Smooth muscle cell (in vitro differentiated cells): ENCODE measurements at regions not wholly inside any gene's neighbourhood (a gene's known extent, or its start where the extent isn't known, plus 50 kb on each side); places are given as distances from the start of the nearest gene placed in this dataset.

Experiments used
- DNase-seq: peaks from one replicate; lab custom pipeline; 2025; ENCODE audit not compliant: unreplicated experiment; lab: John Stamatoyannopoulos, UW
- H2AFZ ChIP-seq: fragments of 200-600 bp; sonication (generic); 2 replicates; pipeline ENCODE4 v1.6.0; 2016; ENCODE audit warnings: antibody characterized with exemption, low read depth, mild to moderate bottlenecking
- H3F3A ChIP-seq: fragments of 200-600 bp; sonication (generic); 2 replicates; pipeline ENCODE4 v1.6.0; 2017; ENCODE audit warnings: antibody characterized with exemption, low read depth
- H3K27ac ChIP-seq: fragments of 200-600 bp; sonication (generic); 2 replicates; pipeline ENCODE4 v1.5.1; 2016; ENCODE audit warnings: low read depth, mild to moderate bottlenecking
- H3K27me3 ChIP-seq: fragments of 200-600 bp; sonication (generic); 2 replicates; pipeline ENCODE4 v1.6.1; 2016; ENCODE audit warnings: low read depth, mild to moderate bottlenecking
- H3K36me3 ChIP-seq: fragments of 200-600 bp; sonication (generic); 2 replicates; pipeline ENCODE4 v1.5.1; 2016; ENCODE audit warnings: low read depth
- H3K4me1 ChIP-seq: fragments of 200-600 bp; sonication (generic); 2 replicates; pipeline ENCODE4 v1.5.1; 2016; ENCODE audit warnings: low read depth
- H3K4me2 ChIP-seq: fragments of 200-600 bp; sonication (generic); 2 replicates; pipeline ENCODE4 v1.6.0; 2016; ENCODE audit warnings: mild to moderate bottlenecking
- H3K4me3 ChIP-seq: fragments of 200-600 bp; sonication (generic); 2 replicates; pipeline ENCODE4 v1.5.1; 2016; ENCODE audit warnings: mild to moderate bottlenecking
- H3K79me2 ChIP-seq: fragments of 200-600 bp; sonication (generic); 2 replicates; pipeline ENCODE4 v1.6.0; 2016; ENCODE audit warnings: low read depth, mild to moderate bottlenecking
- H3K9ac ChIP-seq: fragments of 200-600 bp; sonication (generic); 2 replicates; pipeline ENCODE4 v1.6.0; 2016; ENCODE audit warnings: low read depth
- H3K9me3 ChIP-seq: fragments of 200-600 bp; sonication (generic); replicated peaks from 2 replicates; pipeline ENCODE4 v1.5.1; 2016; ENCODE audit warnings: low read depth
- H4K20me1 ChIP-seq: fragments of 200-600 bp; sonication (generic); 2 replicates; pipeline ENCODE4 v1.6.0; 2016; ENCODE audit warnings: low read depth
- WGBS: methylation state at CpG from one replicate; pipeline ENCODE4 v1.1.7; 2016; ENCODE audit warnings: low lambda C conversion rate; 5-methylcytosine and 5-hydroxymethylcytosine counted together
- TF ChIP-seq, protein P1 (sequence below): fragments of 200-600 bp; sonication (generic); IDR thresholded peaks from 2 replicates; pipeline ENCODE4 v1.5.1; 2017; ENCODE audit warnings: borderline replicate concordance, mild to moderate bottlenecking, antibody characterized with exemption; ENCODE audit not compliant: insufficient read depth, poor library complexity, severe bottlenecking

DNA sequence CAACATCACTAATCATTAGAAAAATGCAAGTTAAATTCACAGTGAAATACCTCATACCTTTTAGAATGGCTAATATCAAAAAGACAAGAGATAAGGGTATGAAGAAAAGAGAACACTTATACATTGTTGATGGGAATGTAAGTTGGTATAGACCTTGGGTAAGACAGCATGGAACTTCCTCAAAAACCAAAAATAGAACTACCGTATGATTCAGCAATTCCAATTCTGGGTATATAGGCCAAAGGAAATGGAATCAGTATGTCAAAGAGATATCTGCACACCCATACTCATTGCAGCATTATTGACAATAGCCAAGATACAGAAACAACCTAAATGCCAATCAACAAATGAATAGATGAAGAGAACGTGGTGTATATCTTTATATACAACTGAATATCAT, 166.8 kb upstream of the LRRN1 start:
- Histone ChIP-seq H3K27me3 (no peaks in the 10 kb centered on the region), H3K9me3 (no peaks in the 10 kb centered on the region), H3K79me2 (no peaks in the 10 kb centered on the region), H2AFZ (no peak overlapping the region), H3K27ac (no peak overlapping the region), H3K36me3 (no peaks in the 10 kb centered on the region), H3K4me3 (no peak overlapping the region), H4K20me1 (no peaks in the 10 kb centered on the region), H3F3A (no peaks in the 10 kb centered on the region), H3K9ac (no peak overlapping the region), H3K4me2 (no peak overlapping the region), H3K4me1 (no peaks in the 10 kb centered on the region)
- DNase-seq: no peak
- TF ChIP-seq, protein P1, sequence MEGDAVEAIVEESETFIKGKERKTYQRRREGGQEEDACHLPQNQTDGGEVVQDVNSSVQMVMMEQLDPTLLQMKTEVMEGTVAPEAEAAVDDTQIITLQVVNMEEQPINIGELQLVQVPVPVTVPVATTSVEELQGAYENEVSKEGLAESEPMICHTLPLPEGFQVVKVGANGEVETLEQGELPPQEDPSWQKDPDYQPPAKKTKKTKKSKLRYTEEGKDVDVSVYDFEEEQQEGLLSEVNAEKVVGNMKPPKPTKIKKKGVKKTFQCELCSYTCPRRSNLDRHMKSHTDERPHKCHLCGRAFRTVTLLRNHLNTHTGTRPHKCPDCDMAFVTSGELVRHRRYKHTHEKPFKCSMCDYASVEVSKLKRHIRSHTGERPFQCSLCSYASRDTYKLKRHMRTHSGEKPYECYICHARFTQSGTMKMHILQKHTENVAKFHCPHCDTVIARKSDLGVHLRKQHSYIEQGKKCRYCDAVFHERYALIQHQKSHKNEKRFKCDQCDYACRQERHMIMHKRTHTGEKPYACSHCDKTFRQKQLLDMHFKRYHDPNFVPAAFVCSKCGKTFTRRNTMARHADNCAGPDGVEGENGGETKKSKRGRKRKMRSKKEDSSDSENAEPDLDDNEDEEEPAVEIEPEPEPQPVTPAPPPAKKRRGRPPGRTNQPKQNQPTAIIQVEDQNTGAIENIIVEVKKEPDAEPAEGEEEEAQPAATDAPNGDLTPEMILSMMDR: no peak
- 92% methylated on average over 2 of the region's 2 CpGs for WGBS

DNA sequence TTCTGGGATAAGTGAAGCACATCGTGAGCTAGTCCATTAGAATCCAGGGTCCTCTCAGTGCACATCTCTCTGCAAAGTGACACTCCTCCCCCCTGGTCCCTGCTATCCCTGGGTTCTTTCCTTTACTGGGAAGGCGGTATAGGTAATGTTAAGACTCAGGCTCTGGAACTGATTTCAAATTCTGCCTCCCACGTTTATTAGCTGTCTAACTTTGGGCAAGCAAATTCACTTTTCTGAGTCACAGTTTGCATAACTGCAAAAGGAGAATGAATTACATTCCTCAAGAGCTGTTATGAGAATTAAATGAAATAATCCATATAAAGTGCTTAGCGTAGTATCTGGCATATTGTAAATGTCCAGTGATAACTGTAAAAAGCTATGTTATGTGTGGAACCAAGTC, 168.1 kb upstream of the LRRN1 start:
- no peak overlapping the region for H3K27ac ChIP-seq
- H3K79me2 ChIP-seq: no peaks in the 10 kb centered on the region
- no peaks in the 10 kb centered on the region for H3K4me1 ChIP-seq
- no peaks in the 10 kb centered on the region for H3K9me3 ChIP-seq
- H3F3A ChIP-seq: no peaks in the 10 kb centered on the region
- H3K4me2 ChIP-seq: no peak overlapping the region
- H3K27me3 ChIP-seq: no peaks in the 10 kb centered on the region
- H2AFZ ChIP-seq: no peak overlapping the region
- no peak overlapping the region for H3K9ac ChIP-seq
- no peaks in the 10 kb centered on the region for H4K20me1 ChIP-seq
- DNase-seq: no peak
- H3K4me3 ChIP-seq: no peak overlapping the region
- TF ChIP-seq, protein P1: no peak
- no peaks in the 10 kb centered on the region for H3K36me3 ChIP-seq
- 91% methylated on average over 4 of the region's 4 CpGs for WGBS

DNA sequence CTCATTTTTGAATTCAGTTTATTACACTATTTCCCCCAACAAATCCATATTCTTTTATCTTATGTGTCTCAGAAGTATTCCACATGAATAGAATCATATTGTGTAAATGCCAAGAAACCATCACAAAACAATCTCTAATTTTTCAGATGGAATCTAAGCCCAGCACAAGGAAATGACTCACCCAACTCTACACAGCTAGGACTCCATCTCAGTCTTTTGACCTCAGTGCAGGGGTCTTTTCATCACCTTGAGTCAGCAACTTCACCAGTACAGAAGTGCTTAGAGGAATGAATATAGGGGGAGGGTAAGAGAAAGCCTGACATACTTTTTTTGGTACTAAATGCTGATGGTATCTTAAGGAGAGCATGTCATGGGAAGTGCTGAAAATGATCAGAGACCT, 169.3 kb upstream of the LRRN1 start:
- no peak overlapping the region for H3K4me2 ChIP-seq

More for the DNA sequence above, 169.3 kb upstream of the LRRN1 start:
- Histone ChIP-seq H3K9ac (no peak overlapping the region), H4K20me1 (no peaks in the 10 kb centered on the region), H3K27me3 (no peaks in the 10 kb centered on the region), H3F3A (no peaks in the 10 kb centered on the region), H3K36me3 (no peaks in the 10 kb centered on the region), H2AFZ (no peak overlapping the region), H3K4me1 (no peaks in the 10 kb centered on the region), H3K79me2 (no peaks in the 10 kb centered on the region), H3K9me3 (no peaks in the 10 kb centered on the region), H3K4me3 (no peak overlapping the region), H3K27ac (no peak overlapping the region)
- no peak for DNase-seq
- TF ChIP-seq, protein P1: no peak
